Ovary (tissue), 3 donors: ENCODE measurements at regions not wholly inside any gene's neighbourhood (a gene's known extent, or its start where the extent isn't known, plus 50 kb on each side); places are given as distances from the start of the nearest gene placed in this dataset.

ENCODE experiments used
- CTCF ChIP-seq, 3 donors: fragments of 450-650 bp in 2 of 3; fragments of 200-600 bp in 1 of 3; IDR thresholded peaks; one replicate each; pipeline versions ENCODE4 v1.5.1 to v1.8.0; 2016 to 2022; ENCODE audit warnings: antibody characterized with exemption in 3 of 3, mild to moderate bottlenecking in 1 of 3
- EP300 ChIP-seq: sonication (generic); formaldehyde crosslinking; IDR thresholded peaks from one replicate; pipeline ENCODE4 v1.6.1; 2017; ENCODE audit warnings: antibody characterized with exemption
- POLR2A ChIP-seq: fragments of 450-650 bp; IDR thresholded peaks from one replicate; pipeline ENCODE4 v1.6.1; 2017; ENCODE audit warnings: antibody characterized with exemption, mild to moderate bottlenecking, moderate library complexity
- donor health status: DM: no; HTN: no; CAD: no.

DNA sequence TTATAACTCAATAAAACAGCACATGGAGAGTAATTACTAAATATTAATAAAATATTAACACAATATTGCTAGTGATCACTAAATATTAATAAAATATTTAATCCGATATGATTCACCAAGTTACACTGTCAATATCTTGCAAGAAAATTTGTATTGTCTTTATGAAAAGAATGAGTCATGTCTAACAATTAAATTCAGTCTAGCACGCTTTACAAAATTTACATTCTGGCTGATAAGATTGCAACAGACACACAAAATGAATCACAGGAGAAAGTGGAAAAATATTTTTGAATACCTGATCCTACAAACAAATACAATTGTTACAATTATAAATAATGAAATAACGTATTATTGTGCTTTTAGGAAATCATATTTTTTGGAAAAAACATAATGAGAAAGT, 567.2 kb downstream of the EFNA5 start:
- no peak for TF ChIP-seq CTCF (IDR thresholded peaks at IDR 0.05)
- no peak for TF ChIP-seq POLR2A
- TF ChIP-seq EP300: no peak
